Testis (tissue), 2 donors: ENCODE measurements at regions not wholly inside any gene's neighbourhood (a gene's known extent, or its start where the extent isn't known, plus 50 kb on each side); places are given as distances from the start of the nearest gene placed in this dataset.

Source experiments
- DNase-seq: peaks from one replicate; pipeline ENCODE4 v3.0.0-alpha.2; 2019
- H3K27ac ChIP-seq, 2 donors: fragments of 200-600 bp; sonication (generic); one replicate each; pipeline ENCODE4 v1.5.1; 2019
- H3K27me3 ChIP-seq: fragments of 200-600 bp; sonication (generic); one replicate; pipeline ENCODE4 v1.5.1; 2019
- H3K36me3 ChIP-seq: fragments of 200-600 bp; sonication (generic); one replicate; pipeline ENCODE4 v1.5.1; 2017; ENCODE audit warnings: low read depth; ENCODE audit errors: missing control alignments
- H3K4me1 ChIP-seq: fragments of 200-600 bp; sonication (generic); one replicate; pipeline ENCODE4 v1.5.1; 2019
- H3K4me3 ChIP-seq, 2 donors: fragments of 200-600 bp; sonication (generic); one replicate each; pipeline ENCODE4 v1.5.1; 2017 to 2019
- H3K9me3 ChIP-seq: fragments of 200-600 bp; sonication (generic); one replicate; pipeline ENCODE4 v1.5.1; 2017
- POLR2A ChIP-seq: fragments of 450-650 bp; IDR thresholded peaks from one replicate; pipeline ENCODE4 v1.6.1; 2017; ENCODE audit warnings: antibody characterized with exemption, mild to moderate bottlenecking, moderate library complexity
- WGBS, 2 donors: methylation state at CpG; one replicate each; pipeline ENCODE4 v1.1.5; 2018; 5-methylcytosine and 5-hydroxymethylcytosine counted together
- intact Hi-C: fragments of 100-400 bp; cut with DNase I; formaldehyde crosslinking; loops from one replicate; pipeline ENCODE4 v1.15.1; 2023; ENCODE audit warnings: low total_unique reads
- TF ChIP-seq, protein P1 (sequence below), 3 experiments: fragments of 450-650 bp in 2 of 3; fragments of 200-600 bp in 1 of 3; sonication (generic) in 1 of 3; IDR thresholded peaks; one replicate each; pipeline ENCODE4 v1.5.1; 2016 to 2019; ENCODE audit warnings: antibody characterized with exemption in 3 of 3, mild to moderate bottlenecking in 2 of 3, moderate library complexity in 1 of 3

DNA sequence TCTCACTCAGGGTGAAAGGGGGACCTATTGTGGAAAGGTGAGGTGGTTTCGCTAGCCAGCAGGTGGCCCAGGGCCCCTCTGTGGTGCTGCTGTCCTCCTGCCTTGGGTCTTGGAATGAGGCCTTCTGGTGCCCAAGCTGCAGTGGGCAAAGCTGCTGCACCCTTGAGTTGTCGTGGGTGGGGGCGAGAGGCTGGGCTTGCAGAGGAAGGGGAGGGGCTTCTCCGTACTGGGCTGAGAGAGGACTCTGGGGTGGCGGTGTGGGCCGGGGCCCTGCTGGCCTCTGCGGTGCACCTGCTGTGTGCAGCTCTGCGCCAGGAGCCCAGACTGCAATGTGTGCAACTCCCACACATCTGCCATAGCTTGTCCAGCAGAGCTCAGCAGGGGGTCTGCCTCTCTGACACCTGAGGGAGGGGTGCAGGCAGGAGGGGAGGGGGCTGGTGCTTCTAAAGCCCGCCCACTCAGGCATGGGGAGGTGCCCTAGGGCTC, 145.8 kb downstream of the KIF26A start:
- Histone ChIP-seq H3K27me3 (no peaks in the 10 kb centered on the region), H3K4me3 (no peak overlapping the region), H3K36me3 (no peaks in the 10 kb centered on the region), H3K27ac (no peak overlapping the region), H3K9me3 (no peaks in the 10 kb centered on the region), H3K4me1 (no peaks in the 10 kb centered on the region)
- DNase-seq, result no peak
- TF ChIP-seq, protein P1, sequence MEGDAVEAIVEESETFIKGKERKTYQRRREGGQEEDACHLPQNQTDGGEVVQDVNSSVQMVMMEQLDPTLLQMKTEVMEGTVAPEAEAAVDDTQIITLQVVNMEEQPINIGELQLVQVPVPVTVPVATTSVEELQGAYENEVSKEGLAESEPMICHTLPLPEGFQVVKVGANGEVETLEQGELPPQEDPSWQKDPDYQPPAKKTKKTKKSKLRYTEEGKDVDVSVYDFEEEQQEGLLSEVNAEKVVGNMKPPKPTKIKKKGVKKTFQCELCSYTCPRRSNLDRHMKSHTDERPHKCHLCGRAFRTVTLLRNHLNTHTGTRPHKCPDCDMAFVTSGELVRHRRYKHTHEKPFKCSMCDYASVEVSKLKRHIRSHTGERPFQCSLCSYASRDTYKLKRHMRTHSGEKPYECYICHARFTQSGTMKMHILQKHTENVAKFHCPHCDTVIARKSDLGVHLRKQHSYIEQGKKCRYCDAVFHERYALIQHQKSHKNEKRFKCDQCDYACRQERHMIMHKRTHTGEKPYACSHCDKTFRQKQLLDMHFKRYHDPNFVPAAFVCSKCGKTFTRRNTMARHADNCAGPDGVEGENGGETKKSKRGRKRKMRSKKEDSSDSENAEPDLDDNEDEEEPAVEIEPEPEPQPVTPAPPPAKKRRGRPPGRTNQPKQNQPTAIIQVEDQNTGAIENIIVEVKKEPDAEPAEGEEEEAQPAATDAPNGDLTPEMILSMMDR (IDR thresholded peaks at IDR 0.05), result no peak
- no peak for TF ChIP-seq POLR2A
- WGBS, 2 donors, result 73 to 80% methylated on average over 6 to 9 of the region's 9 CpGs
- intact Hi-C loops, result no loop called here

DNA sequence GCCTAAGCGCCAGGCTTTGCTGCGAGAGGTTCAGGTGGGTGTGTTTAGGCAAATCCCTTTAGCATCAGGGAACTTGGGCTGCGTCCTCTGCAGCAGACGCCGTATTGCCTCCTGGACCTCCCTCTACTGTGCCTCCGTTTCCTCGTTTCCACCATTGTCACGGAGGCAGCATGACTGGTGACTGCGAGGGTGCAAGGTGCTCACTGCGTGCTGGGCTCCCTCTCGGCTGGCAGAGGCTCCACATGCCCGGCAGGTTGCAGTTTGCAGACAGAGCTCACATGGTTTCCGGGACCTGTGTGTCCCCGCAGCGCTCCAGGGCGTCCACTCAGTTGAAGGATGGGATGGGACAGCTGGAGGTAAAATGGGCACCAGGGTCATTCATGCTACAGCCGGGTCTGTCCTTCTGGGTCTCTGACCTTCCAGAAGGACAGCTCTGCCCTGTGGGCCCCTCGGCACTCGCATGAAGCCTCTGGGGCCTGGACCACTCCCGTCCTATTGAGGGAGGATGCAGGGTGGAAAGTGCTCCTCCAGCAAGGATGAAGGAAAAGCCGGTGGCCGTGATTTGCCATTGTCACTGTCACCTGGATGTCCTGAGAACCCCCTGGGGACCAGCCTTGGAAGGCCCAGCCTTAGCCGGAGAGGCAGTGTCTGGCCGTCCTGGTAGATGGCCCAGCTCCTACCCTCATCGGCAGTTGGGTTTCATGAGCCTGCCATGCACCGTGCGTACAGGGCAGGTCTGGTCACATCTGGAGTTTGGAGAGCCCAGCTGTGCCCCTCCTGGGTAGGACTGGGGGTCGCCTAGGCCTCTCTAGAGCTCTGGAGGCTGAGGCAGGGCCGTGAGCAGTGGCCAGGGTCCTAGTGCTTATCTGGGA, 146.5 kb downstream of the KIF26A start:
- WGBS, 2 donors, result 86 to 94% methylated on average over 12 to 29 of the region's 29 CpGs
- H3K27me3 ChIP-seq, result no peaks in the 10 kb centered on the region
- no peaks in the 10 kb centered on the region for H3K9me3 ChIP-seq
- TF ChIP-seq, protein P1 (IDR thresholded peaks at IDR 0.05), result no peak
- TF ChIP-seq POLR2A, result no peak
- H3K27ac ChIP-seq, result no peak overlapping the region
- H3K4me1 ChIP-seq, result no peaks in the 10 kb centered on the region
- no peak for DNase-seq
- no peaks in the 10 kb centered on the region for H3K36me3 ChIP-seq
- no peak overlapping the region for H3K4me3 ChIP-seq
- intact Hi-C loops, result no loop called here

DNA sequence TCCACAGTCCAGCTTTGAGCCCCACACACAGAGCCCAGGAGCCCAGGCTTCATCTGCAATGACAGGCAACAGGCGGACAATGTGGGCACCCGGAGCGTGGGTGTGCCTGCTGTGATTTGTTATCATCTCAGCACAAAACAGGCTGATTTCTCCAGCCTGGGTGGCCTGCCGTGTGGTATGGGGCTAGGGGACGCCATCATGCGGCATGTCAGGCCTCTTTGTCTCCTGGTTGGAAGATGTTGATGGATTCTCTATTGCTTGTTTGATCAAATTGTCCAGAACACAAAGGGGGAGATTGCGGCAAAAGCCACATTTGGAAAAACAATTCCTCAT, 147.1 kb downstream of the KIF26A start:
- WGBS, 2 donors, result 69 to 87% methylated on average over 3 to 7 of the region's 7 CpGs
- no peak for DNase-seq

DNA sequence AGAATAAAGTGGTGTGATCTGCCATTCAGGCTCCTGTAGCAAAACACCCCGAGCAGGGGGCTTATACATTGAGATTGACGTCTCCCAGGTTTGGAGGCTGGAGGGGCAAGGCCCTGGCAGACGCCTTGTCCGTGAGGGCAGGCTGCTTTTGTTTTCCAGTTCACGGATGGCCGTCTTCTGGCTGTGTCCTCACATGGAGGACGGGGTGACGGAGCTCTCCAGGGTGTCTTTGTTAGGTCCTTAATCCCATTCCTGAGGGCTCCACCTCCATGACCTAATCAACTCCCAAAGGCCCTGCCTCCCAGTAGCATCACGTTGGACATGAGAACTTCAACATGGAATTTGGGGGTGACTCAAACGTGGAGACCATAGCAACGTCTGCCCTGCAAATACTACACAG, 147.7 kb downstream of the KIF26A start:
- Histone ChIP-seq H3K9me3 (no peaks in the 10 kb centered on the region), H3K4me1 (no peaks in the 10 kb centered on the region), H3K4me3 (no peak overlapping the region), H3K27me3 (no peaks in the 10 kb centered on the region), H3K36me3 (no peaks in the 10 kb centered on the region), H3K27ac (no peak overlapping the region)
- TF ChIP-seq, protein P1 (IDR thresholded peaks at IDR 0.05), result no peak
- TF ChIP-seq POLR2A, result no peak
- DNase-seq, result no peak
- WGBS, 2 donors, result 89 to 95% methylated on average over 9 to 11 of the region's 11 CpGs
- intact Hi-C loops, result no loop called here

More for the DNA sequence above, 147.1 kb downstream of the KIF26A start:
- Histone ChIP-seq H3K4me1 (no peaks in the 10 kb centered on the region), H3K9me3 (no peaks in the 10 kb centered on the region), H3K27me3 (no peaks in the 10 kb centered on the region), H3K4me3 (no peak overlapping the region), H3K36me3 (no peaks in the 10 kb centered on the region), H3K27ac (no peak overlapping the region)
- TF ChIP-seq, protein P1 (IDR thresholded peaks at IDR 0.05), result no peak
- TF ChIP-seq POLR2A, result no peak
- intact Hi-C loops, result no loop called here

DNA sequence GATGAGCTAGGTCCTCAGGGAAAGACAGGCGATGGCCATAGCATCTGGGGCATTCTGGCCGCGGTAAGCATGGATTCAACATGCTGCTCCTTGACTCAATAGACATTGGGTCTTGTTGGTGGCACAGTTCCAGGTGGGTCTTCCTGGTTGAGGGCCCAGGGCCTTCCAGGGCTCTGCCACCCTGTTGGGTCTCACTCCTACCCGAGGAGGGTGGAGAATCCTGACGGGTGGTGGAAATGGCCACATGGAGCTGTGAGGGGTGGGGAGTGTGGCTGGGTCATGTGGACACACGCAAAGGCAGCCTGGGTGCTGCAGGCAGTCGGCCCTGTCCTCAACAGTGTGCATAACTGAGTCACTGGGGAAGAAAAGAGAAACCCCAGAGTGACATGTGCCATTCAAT, 148.1 kb downstream of the KIF26A start:
- H3K36me3 ChIP-seq, result no peaks in the 10 kb centered on the region
- no peaks in the 10 kb centered on the region for H3K4me1 ChIP-seq
- no peaks in the 10 kb centered on the region for H3K27me3 ChIP-seq
- 92 to 98% methylated on average over 7 of the region's 7 CpGs for WGBS, 2 donors
- H3K27ac ChIP-seq, result no peak overlapping the region
- no peak overlapping the region for H3K4me3 ChIP-seq
- intact Hi-C loops, result no loop called here
- no peak for DNase-seq
- TF ChIP-seq, protein P1 (IDR thresholded peaks at IDR 0.05), result no peak
- no peak for TF ChIP-seq POLR2A
- H3K9me3 ChIP-seq, result no peaks in the 10 kb centered on the region
